ENCODE measurements at regions not wholly inside any gene's neighbourhood (a gene's known extent, or its start where the extent isn't known, plus 50 kb on each side); places are given as distances from the start of the nearest gene placed in this dataset.

DNA sequence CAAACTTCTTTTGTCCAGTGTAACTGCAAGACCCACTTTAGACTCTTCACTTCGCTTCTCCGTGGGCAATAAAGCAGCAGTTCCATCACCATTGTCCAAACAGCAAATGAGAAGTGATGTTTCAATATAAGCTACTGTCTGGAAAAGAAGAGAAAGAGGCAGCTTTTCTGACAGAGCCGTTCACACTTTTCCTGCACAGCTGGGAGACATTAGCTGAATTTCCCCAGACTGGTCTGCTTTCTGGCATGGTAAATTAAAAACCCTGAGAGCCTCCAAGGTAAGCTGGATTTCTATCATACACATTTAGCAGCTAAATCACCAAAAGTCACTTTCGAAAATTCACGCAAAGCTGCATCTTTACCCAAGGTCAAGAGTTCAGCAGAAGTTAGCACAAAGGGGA, 108.5 kb upstream of the CMC1 start:
- no peak for TF ChIP-seq CTCF (conservative IDR thresholded peaks at IDR 0.05; ENCODE audit: low read depth)
- no peak overlapping the region for H3K27ac ChIP-seq
- ChIA-PET CTCF (interaction anchor here (0.6 kb wide), 1 partner anchor 303 kb away, joined by 3 read pairs; no protein-coding TSS in a partner anchor), POLR2A (ENCODE audit: low non-redundant PET) (no interaction called here)
- no peak for DNase-seq (ENCODE audit: low spot score)

DNA sequence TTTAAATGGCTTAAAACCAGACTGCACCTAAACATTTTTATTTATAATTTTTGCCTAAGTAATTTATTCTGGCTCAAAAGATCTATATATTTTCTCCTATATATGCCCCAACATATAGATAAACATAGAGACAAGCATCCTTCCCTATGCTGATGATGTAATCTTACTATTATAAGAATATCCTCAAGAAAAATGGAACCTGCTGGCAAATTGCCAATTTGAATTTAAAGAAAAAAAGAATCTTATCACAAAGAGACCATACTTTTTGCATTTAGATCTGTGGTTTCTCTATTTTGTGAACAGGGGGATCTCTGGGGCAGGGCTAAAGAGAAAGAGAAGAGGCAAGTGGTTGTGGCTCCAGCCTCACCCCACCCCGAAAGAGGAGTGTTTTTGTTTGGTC, 107.2 kb upstream of the CMC1 start:
- TF ChIP-seq CTCF (conservative IDR thresholded peaks at IDR 0.05; ENCODE audit: low read depth) = no peak
- ChIA-PET CTCF (no interaction called here), POLR2A (ENCODE audit: low non-redundant PET) (no interaction called here)
- no peak overlapping the region for H3K27ac ChIP-seq
- DNase-seq (ENCODE audit: low spot score) = no peak

GRCh38 chr3:28134792-28135375, 106.5 kb upstream of the CMC1 start:
- TF ChIP-seq CTCF (conservative IDR thresholded peaks at IDR 0.05; ENCODE audit: low read depth) = no peak
- ChIA-PET CTCF (no interaction called here), POLR2A (ENCODE audit: low non-redundant PET) (no interaction called here)
- DNase-seq (ENCODE audit: low spot score) = no peak
- H3K27ac ChIP-seq = no peak overlapping the region

GRCh38 chr3:28136607-28137216, 104.7 kb upstream of the CMC1 start:
- no peak for DNase-seq (ENCODE audit: low spot score)
- ChIA-PET CTCF (interaction anchor here (0.6 kb wide), 2 partner anchors 29 to 223 kb away, joined by 3 to 4 read pairs; no protein-coding TSS in a partner anchor), POLR2A (ENCODE audit: low non-redundant PET) (no interaction called here)
- TF ChIP-seq CTCF (conservative IDR thresholded peaks at IDR 0.05; ENCODE audit: low read depth) = no peak
- no peak overlapping the region for H3K27ac ChIP-seq

GRCh38 chr3:28138043-28138610, 103.3 kb upstream of the CMC1 start:
- no peak overlapping the region for H3K27ac ChIP-seq
- no peak for DNase-seq (ENCODE audit: low spot score)
- POLR2A ChIA-PET (ENCODE audit: low non-redundant PET) = no interaction called here
- CTCF ChIA-PET = interaction anchor here (0.7 kb wide), 1 partner anchor 8 kb away, joined by 3 read pairs; no protein-coding TSS in a partner anchor
- no peak for TF ChIP-seq CTCF (conservative IDR thresholded peaks at IDR 0.05; ENCODE audit: low read depth)

DNA sequence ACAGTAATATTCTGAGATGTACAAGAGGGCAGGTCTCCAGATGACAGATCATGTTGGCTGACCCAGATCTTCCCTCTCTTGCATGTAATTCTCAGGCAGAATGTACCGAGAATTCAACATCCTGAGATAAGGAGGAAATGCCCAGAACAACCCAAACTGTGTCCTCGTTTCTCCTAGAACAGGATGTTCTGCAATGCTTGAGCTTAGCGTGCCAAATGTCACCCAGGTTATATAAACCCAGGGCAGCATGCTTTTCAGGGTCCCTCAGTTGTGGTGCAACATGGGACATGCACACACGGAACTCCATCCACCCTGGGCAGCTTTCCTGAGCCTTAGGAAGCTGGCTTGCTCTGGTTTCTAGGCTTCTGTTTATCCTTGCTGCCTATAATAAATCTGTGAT, 102.1 kb upstream of the CMC1 start:
- TF ChIP-seq CTCF (conservative IDR thresholded peaks at IDR 0.05; ENCODE audit: low read depth) = no peak
- ChIA-PET CTCF (no interaction called here), POLR2A (ENCODE audit: low non-redundant PET) (no interaction called here)
- H3K27ac ChIP-seq = no peak overlapping the region
- no peak for DNase-seq (ENCODE audit: low spot score)

Measured in RWPE1 (cell line).